ENCODE measurements at regions not wholly inside any gene's neighbourhood (a gene's known extent, or its start where the extent isn't known, plus 50 kb on each side); places are given as distances from the start of the nearest gene placed in this dataset.

GRCh38 chr4:86431543-86432116, 71.8 kb upstream of the MAPK10 start:
- Histone ChIP-seq H3K4me2 (ENCODE audit: insufficient read depth, low read length, poor library complexity, severe bottlenecking) (no peak overlapping the region), H4K8ac (ENCODE audit: low read depth, low read length) (no peak overlapping the region), H2BK120ac (ENCODE audit: low read depth, low read length) (no peak overlapping the region), H3K14ac (ENCODE audit: low read length) (no peak overlapping the region), H3K27me3 (ENCODE audit: control insufficient read depth in 3 of 3, insufficient read depth in 3 of 3, low read depth in 1 of 3, low read length in 3 of 3) (no peaks in the 10 kb centered on the region), H2BK15ac (ENCODE audit: low read length) (no peak overlapping the region), H3K9me3 (replicated peaks in 1 of 2; ENCODE audit: control insufficient read depth in 2 of 2, insufficient read depth in 1 of 2, low read depth in 1 of 2, low read length in 2 of 2) (peaks cover 0 to 5% of the 10 kb centered on the region in 2 donors), H3K4ac (ENCODE audit: low read length) (no peak overlapping the region), H3K4me3 (ENCODE audit: low read length in 2 of 2) (no peak overlapping the region), H3K9ac (ENCODE audit: low read depth, low read length, poor library complexity) (no peak overlapping the region), H2AK5ac (ENCODE audit: low read depth, low read length) (no peak overlapping the region), H2BK5ac (ENCODE audit: low read length) (no peak overlapping the region), H3K27ac (replicated peaks; ENCODE audit: low read length) (no peak overlapping the region), H3K36me3 (replicated peaks in 1 of 2; ENCODE audit: control insufficient read depth in 2 of 2, insufficient read depth in 2 of 2, low read length in 2 of 2) (no peaks in the 10 kb centered on the region), H3K18ac (ENCODE audit: low read length) (no peak overlapping the region), H3K4me1 (ENCODE audit: control insufficient read depth in 2 of 2, insufficient read depth in 1 of 2, low read depth in 1 of 2, low read length in 2 of 2) (peaks cover 0 to 2% of the 10 kb centered on the region in 2 donors), H4K91ac (ENCODE audit: low read depth, low read length, poor library complexity) (no peak overlapping the region), H2AFZ (ENCODE audit: low read length) (no peak overlapping the region), H3K23ac (ENCODE audit: low read depth, low read length, poor library complexity) (no peak overlapping the region), H2BK12ac (ENCODE audit: low read length) (no peak overlapping the region), H3K79me1 (ENCODE audit: low read depth, low read length) (no peaks in the 10 kb centered on the region)
- no CpG with 5 or more reads among the region's 6 CpGs for WGBS, 2 donors (ENCODE audit: extremely low coverage in 2 of 2, insufficient read length in 2 of 2, insufficient replicate concordance in 1 of 2)
- DNase-seq (ENCODE audit: low spot score) = no peak

GRCh38 chr4:86432559-86433134, 72.8 kb upstream of the MAPK10 start:
- no peak overlapping the region for H2AK5ac ChIP-seq (ENCODE audit: low read depth, low read length)
- no peak for DNase-seq (ENCODE audit: low spot score)
- no peak overlapping the region for H3K4ac ChIP-seq (ENCODE audit: low read length)
- no peak overlapping the region for H3K4me2 ChIP-seq (ENCODE audit: insufficient read depth, low read length, poor library complexity, severe bottlenecking)
- H3K79me1 ChIP-seq (ENCODE audit: low read depth, low read length) = no peaks in the 10 kb centered on the region
- no peak overlapping the region for H3K14ac ChIP-seq (ENCODE audit: low read length)
- H4K91ac ChIP-seq (ENCODE audit: low read depth, low read length, poor library complexity) = no peak overlapping the region
- no peaks in the 10 kb centered on the region for H3K36me3 ChIP-seq (replicated peaks in 1 of 2; ENCODE audit: control insufficient read depth in 2 of 2, insufficient read depth in 2 of 2, low read length in 2 of 2)
- H3K4me3 ChIP-seq (ENCODE audit: low read length in 2 of 2) = no peak overlapping the region
- peaks cover 0 to 5% of the 10 kb centered on the region in 2 donors for H3K9me3 ChIP-seq (replicated peaks in 1 of 2; ENCODE audit: control insufficient read depth in 2 of 2, insufficient read depth in 1 of 2, low read depth in 1 of 2, low read length in 2 of 2)
- peaks cover 0 to 2% of the 10 kb centered on the region in 2 donors for H3K4me1 ChIP-seq (ENCODE audit: control insufficient read depth in 2 of 2, insufficient read depth in 1 of 2, low read depth in 1 of 2, low read length in 2 of 2)
- no peak overlapping the region for H3K9ac ChIP-seq (ENCODE audit: low read depth, low read length, poor library complexity)
- no peak overlapping the region for H4K8ac ChIP-seq (ENCODE audit: low read depth, low read length)
- no peaks in the 10 kb centered on the region for H3K27me3 ChIP-seq (ENCODE audit: control insufficient read depth in 3 of 3, insufficient read depth in 3 of 3, low read depth in 1 of 3, low read length in 3 of 3)
- H2BK12ac ChIP-seq (ENCODE audit: low read length) = no peak overlapping the region
- no peak overlapping the region for H2BK5ac ChIP-seq (ENCODE audit: low read length)
- no peak overlapping the region for H2AFZ ChIP-seq (ENCODE audit: low read length)
- no peak overlapping the region for H2BK120ac ChIP-seq (ENCODE audit: low read depth, low read length)
- H2BK15ac ChIP-seq (ENCODE audit: low read length) = no peak overlapping the region
- no peak overlapping the region for H3K23ac ChIP-seq (ENCODE audit: low read depth, low read length, poor library complexity)
- H3K27ac ChIP-seq (replicated peaks; ENCODE audit: low read length) = no peak overlapping the region
- H3K18ac ChIP-seq (ENCODE audit: low read length) = no peak overlapping the region

DNA sequence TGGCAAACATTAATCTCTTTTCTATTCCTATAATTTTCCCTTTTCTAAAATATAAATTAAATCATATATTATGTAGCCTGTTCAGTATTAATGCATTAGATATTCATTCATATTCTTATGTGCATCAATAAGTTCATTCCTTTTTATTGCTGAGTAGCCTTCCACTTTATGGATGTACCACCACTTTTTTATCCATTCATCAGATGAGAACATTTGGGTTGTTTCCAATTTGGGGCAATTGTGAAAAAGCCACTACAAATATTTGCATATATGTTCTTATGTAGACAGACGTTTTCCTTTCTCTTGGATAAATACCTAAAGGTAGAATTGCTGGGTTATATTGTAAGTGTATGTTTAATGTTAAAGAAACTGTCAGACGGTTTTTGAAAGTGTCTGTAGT, 79.4 kb upstream of the MAPK10 start:
- Histone ChIP-seq H2BK15ac (ENCODE audit: low read length) (no peak overlapping the region), H2BK5ac (ENCODE audit: low read length) (no peak overlapping the region), H2AK5ac (ENCODE audit: low read depth, low read length) (no peak overlapping the region), H2AFZ (ENCODE audit: low read length) (no peak overlapping the region), H3K4me2 (ENCODE audit: insufficient read depth, low read length, poor library complexity, severe bottlenecking) (no peak overlapping the region), H3K9ac (ENCODE audit: low read depth, low read length, poor library complexity) (no peak overlapping the region), H3K4ac (ENCODE audit: low read length) (no peak overlapping the region), H3K79me1 (ENCODE audit: low read depth, low read length) (no peaks in the 10 kb centered on the region), H3K18ac (ENCODE audit: low read length) (no peak overlapping the region), H3K14ac (ENCODE audit: low read length) (no peak overlapping the region), H3K27me3 (ENCODE audit: control insufficient read depth in 3 of 3, insufficient read depth in 3 of 3, low read depth in 1 of 3, low read length in 3 of 3) (no peaks in the 10 kb centered on the region), H2BK12ac (ENCODE audit: low read length) (no peak overlapping the region), H3K4me1 (ENCODE audit: control insufficient read depth in 2 of 2, insufficient read depth in 1 of 2, low read depth in 1 of 2, low read length in 2 of 2) (peaks cover 1 to 22% of the 10 kb centered on the region in 2 donors), H3K23ac (ENCODE audit: low read depth, low read length, poor library complexity) (no peak overlapping the region), H3K9me3 (replicated peaks in 1 of 2; ENCODE audit: control insufficient read depth in 2 of 2, insufficient read depth in 1 of 2, low read depth in 1 of 2, low read length in 2 of 2) (peaks cover 3 to 19% of the 10 kb centered on the region in 2 donors), H2BK120ac (ENCODE audit: low read depth, low read length) (no peak overlapping the region), H3K36me3 (replicated peaks in 1 of 2; ENCODE audit: control insufficient read depth in 2 of 2, insufficient read depth in 2 of 2, low read length in 2 of 2) (no peaks in the 10 kb centered on the region), H4K8ac (ENCODE audit: low read depth, low read length) (no peak overlapping the region), H3K27ac (replicated peaks; ENCODE audit: low read length) (no peak overlapping the region), H3K4me3 (ENCODE audit: low read length in 2 of 2) (no peak overlapping the region), H4K91ac (ENCODE audit: low read depth, low read length, poor library complexity) (no peak overlapping the region)
- DNase-seq (ENCODE audit: low spot score) = no peak
- WGBS, 2 donors (ENCODE audit: extremely low coverage in 2 of 2, insufficient read length in 2 of 2, insufficient replicate concordance in 1 of 2) = 100% methylated on average over 1 of the region's 2 CpGs; no CpG with 5 or more reads in 1 of the 2 donors

DNA sequence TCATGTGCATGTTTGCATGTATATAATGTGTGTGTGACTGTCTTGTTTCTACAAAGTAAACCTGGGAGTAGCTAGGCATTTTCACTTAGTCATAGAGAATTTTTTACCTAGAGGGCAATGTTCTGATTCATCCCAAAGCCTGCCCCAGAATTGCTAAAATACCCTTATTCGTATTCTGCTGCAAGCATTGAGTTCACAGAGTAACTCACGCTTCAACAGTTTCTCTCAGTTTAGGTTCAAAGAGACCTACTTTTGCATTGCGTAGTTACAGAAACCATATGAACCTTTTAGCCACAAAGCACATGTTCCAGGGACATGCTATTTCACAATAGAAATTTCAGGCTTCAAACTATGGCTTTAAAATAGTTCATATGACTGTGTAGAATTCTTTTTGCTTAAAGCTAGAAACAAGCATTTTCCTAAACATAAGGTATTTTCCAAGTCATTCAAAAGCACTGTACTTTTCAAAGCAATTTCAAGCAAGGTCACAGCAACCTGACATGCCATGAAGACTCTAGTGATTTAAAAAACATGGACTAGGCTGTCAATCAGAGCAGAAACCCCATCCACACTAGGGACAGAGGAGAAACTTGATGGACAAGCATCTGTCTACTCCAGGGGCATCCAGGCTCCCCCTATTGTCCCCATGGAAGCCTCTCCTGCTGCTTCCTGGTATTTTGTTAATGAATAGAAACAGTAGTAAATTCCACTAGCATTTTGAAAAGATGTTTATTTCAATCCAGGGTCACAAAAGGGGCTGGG, 81.5 kb upstream of the MAPK10 start:
- no peak overlapping the region for H2BK120ac ChIP-seq (ENCODE audit: low read depth, low read length)
- no peak overlapping the region for H3K23ac ChIP-seq (ENCODE audit: low read depth, low read length, poor library complexity)
- H3K9me3 ChIP-seq (replicated peaks in 1 of 2; ENCODE audit: control insufficient read depth in 2 of 2, insufficient read depth in 1 of 2, low read depth in 1 of 2, low read length in 2 of 2) = peaks cover 3 to 33% of the 10 kb centered on the region in 2 donors
- no peak overlapping the region for H3K4me3 ChIP-seq (ENCODE audit: low read length in 2 of 2)
- H2BK15ac ChIP-seq (ENCODE audit: low read length) = no peak overlapping the region
- H2AFZ ChIP-seq (ENCODE audit: low read length) = peak overlapping the region; percentile 5
- no peaks in the 10 kb centered on the region for H3K36me3 ChIP-seq (replicated peaks in 1 of 2; ENCODE audit: control insufficient read depth in 2 of 2, insufficient read depth in 2 of 2, low read length in 2 of 2)
- H4K91ac ChIP-seq (ENCODE audit: low read depth, low read length, poor library complexity) = no peak overlapping the region
- no peaks in the 10 kb centered on the region for H3K27me3 ChIP-seq (ENCODE audit: control insufficient read depth in 3 of 3, insufficient read depth in 3 of 3, low read depth in 1 of 3, low read length in 3 of 3)
- WGBS, 2 donors (ENCODE audit: extremely low coverage in 2 of 2, insufficient read length in 2 of 2, insufficient replicate concordance in 1 of 2) = no CpG with 5 or more reads among the region's 3 CpGs
- H3K14ac ChIP-seq (ENCODE audit: low read length) = no peak overlapping the region
- H3K27ac ChIP-seq (replicated peaks; ENCODE audit: low read length) = peak overlapping the region; percentile 56
- no peak overlapping the region for H3K18ac ChIP-seq (ENCODE audit: low read length)
- H2BK12ac ChIP-seq (ENCODE audit: low read length) = no peak overlapping the region
- H2AK5ac ChIP-seq (ENCODE audit: low read depth, low read length) = no peak overlapping the region
- no peak overlapping the region for H4K8ac ChIP-seq (ENCODE audit: low read depth, low read length)
- peaks cover 1 to 22% of the 10 kb centered on the region in 2 donors for H3K4me1 ChIP-seq (ENCODE audit: control insufficient read depth in 2 of 2, insufficient read depth in 1 of 2, low read depth in 1 of 2, low read length in 2 of 2)
- H3K4me2 ChIP-seq (ENCODE audit: insufficient read depth, low read length, poor library complexity, severe bottlenecking) = no peak overlapping the region
- no peak overlapping the region for H2BK5ac ChIP-seq (ENCODE audit: low read length)
- no peak for DNase-seq (ENCODE audit: low spot score)
- H3K9ac ChIP-seq (ENCODE audit: low read depth, low read length, poor library complexity) = no peak overlapping the region
- no peak overlapping the region for H3K4ac ChIP-seq (ENCODE audit: low read length)
- no peaks in the 10 kb centered on the region for H3K79me1 ChIP-seq (ENCODE audit: low read depth, low read length)

All from neuronal stem cell (in vitro differentiated cells).